ENCODE measurements at regions not wholly inside any gene's neighbourhood (a gene's known extent, or its start where the extent isn't known, plus 50 kb on each side); places are given as distances from the start of the nearest gene placed in this dataset.

GRCh38 chr14:84797326-84797725, 732.6 kb upstream of the FLRT2 start:
- Histone ChIP-seq H3K9ac (ENCODE audit: low read depth, low read length) (no peak overlapping the region), H3K9me3 (replicated peaks; ENCODE audit: low read length) (no peaks in the 10 kb centered on the region), H3K27me3 (ENCODE audit: control insufficient read depth, insufficient read depth, low read length) (no peaks in the 10 kb centered on the region), H3K4me1 (ENCODE audit: control insufficient read depth, insufficient read depth, low read length) (no peaks in the 10 kb centered on the region), H3K4me2 (ENCODE audit: low read length) (no peak overlapping the region), H3K4me3 (ENCODE audit: low read length) (no peak overlapping the region), H3K36me3 (ENCODE audit: insufficient read depth, low read length) (no peaks in the 10 kb centered on the region)

GRCh38 chr14:84804468-84804867, 725.5 kb upstream of the FLRT2 start:
- Histone ChIP-seq H3K4me3 (ENCODE audit: low read length) (no peak overlapping the region), H3K4me1 (ENCODE audit: control insufficient read depth, insufficient read depth, low read length) (peaks cover 5% of the 10 kb centered on the region), H3K36me3 (ENCODE audit: insufficient read depth, low read length) (no peaks in the 10 kb centered on the region), H3K9me3 (replicated peaks; ENCODE audit: low read length) (no peaks in the 10 kb centered on the region), H3K27me3 (ENCODE audit: control insufficient read depth, insufficient read depth, low read length) (no peaks in the 10 kb centered on the region), H3K4me2 (ENCODE audit: low read length) (no peak overlapping the region), H3K9ac (ENCODE audit: low read depth, low read length) (no peak overlapping the region)

- Histone ChIP-seq H3K36me3 (ENCODE audit: insufficient read depth, low read length) (no peaks in the 10 kb centered on the region), H3K9ac (ENCODE audit: low read depth, low read length) (no peak overlapping the region), H3K27me3 (ENCODE audit: control insufficient read depth, insufficient read depth, low read length) (no peaks in the 10 kb centered on the region), H3K4me3 (ENCODE audit: low read length) (no peak overlapping the region), H3K4me1 (ENCODE audit: control insufficient read depth, insufficient read depth, low read length) (peaks cover 5% of the 10 kb centered on the region), H3K4me2 (ENCODE audit: low read length) (no peak overlapping the region), H3K9me3 (replicated peaks; ENCODE audit: low read length) (no peaks in the 10 kb centered on the region)
Measured at GRCh38 chr14:84804895-84805294, 725.0 kb upstream of the FLRT2 start.

- H3K9me3 ChIP-seq (replicated peaks; ENCODE audit: low read length): no peaks in the 10 kb centered on the region
- H3K27me3 ChIP-seq (ENCODE audit: control insufficient read depth, insufficient read depth, low read length): no peaks in the 10 kb centered on the region
- H3K4me2 ChIP-seq (ENCODE audit: low read length): no peak overlapping the region
- no peak overlapping the region for H3K4me3 ChIP-seq (ENCODE audit: low read length)
- H3K36me3 ChIP-seq (ENCODE audit: insufficient read depth, low read length): no peaks in the 10 kb centered on the region
- peaks cover 5% of the 10 kb centered on the region for H3K4me1 ChIP-seq (ENCODE audit: control insufficient read depth, insufficient read depth, low read length)
- H3K9ac ChIP-seq (ENCODE audit: low read depth, low read length): no peak overlapping the region
Measured at GRCh38 chr14:84806181-84806580, 723.8 kb upstream of the FLRT2 start.

- Histone ChIP-seq H3K9me3 (replicated peaks; ENCODE audit: low read length) (no peaks in the 10 kb centered on the region), H3K4me3 (ENCODE audit: low read length) (no peak overlapping the region), H3K36me3 (ENCODE audit: insufficient read depth, low read length) (no peaks in the 10 kb centered on the region), H3K9ac (ENCODE audit: low read depth, low read length) (no peak overlapping the region), H3K4me1 (ENCODE audit: control insufficient read depth, insufficient read depth, low read length) (peaks cover 5% of the 10 kb centered on the region), H3K27me3 (ENCODE audit: control insufficient read depth, insufficient read depth, low read length) (no peaks in the 10 kb centered on the region), H3K4me2 (ENCODE audit: low read length) (no peak overlapping the region)
Measured at GRCh38 chr14:84806622-84807021, 723.3 kb upstream of the FLRT2 start.

GRCh38 chr14:84807673-84808072, 722.3 kb upstream of the FLRT2 start:
- no peaks in the 10 kb centered on the region for H3K9me3 ChIP-seq (replicated peaks; ENCODE audit: low read length)
- no peak overlapping the region for H3K9ac ChIP-seq (ENCODE audit: low read depth, low read length)
- peaks cover 5% of the 10 kb centered on the region for H3K4me1 ChIP-seq (ENCODE audit: control insufficient read depth, insufficient read depth, low read length)
- no peaks in the 10 kb centered on the region for H3K36me3 ChIP-seq (ENCODE audit: insufficient read depth, low read length)
- H3K4me2 ChIP-seq (ENCODE audit: low read length): no peak overlapping the region
- H3K27me3 ChIP-seq (ENCODE audit: control insufficient read depth, insufficient read depth, low read length): no peaks in the 10 kb centered on the region
- H3K4me3 ChIP-seq (ENCODE audit: low read length): no peak overlapping the region

- Histone ChIP-seq H3K9me3 (replicated peaks; ENCODE audit: low read length) (no peaks in the 10 kb centered on the region), H3K9ac (ENCODE audit: low read depth, low read length) (no peak overlapping the region), H3K36me3 (ENCODE audit: insufficient read depth, low read length) (no peaks in the 10 kb centered on the region), H3K4me1 (ENCODE audit: control insufficient read depth, insufficient read depth, low read length) (peaks cover 5% of the 10 kb centered on the region), H3K27me3 (ENCODE audit: control insufficient read depth, insufficient read depth, low read length) (no peaks in the 10 kb centered on the region), H3K4me3 (ENCODE audit: low read length) (no peak overlapping the region), H3K4me2 (ENCODE audit: low read length) (no peak overlapping the region)
Measured at GRCh38 chr14:84809158-84809557, 720.8 kb upstream of the FLRT2 start.

- Histone ChIP-seq H3K4me2 (ENCODE audit: low read length) (no peak overlapping the region), H3K9ac (ENCODE audit: low read depth, low read length) (no peak overlapping the region), H3K4me1 (ENCODE audit: control insufficient read depth, insufficient read depth, low read length) (no peaks in the 10 kb centered on the region), H3K4me3 (ENCODE audit: low read length) (no peak overlapping the region), H3K36me3 (ENCODE audit: insufficient read depth, low read length) (no peaks in the 10 kb centered on the region), H3K9me3 (replicated peaks; ENCODE audit: low read length) (no peaks in the 10 kb centered on the region), H3K27me3 (ENCODE audit: control insufficient read depth, insufficient read depth, low read length) (no peaks in the 10 kb centered on the region)
Measured at GRCh38 chr14:84814391-84814790, 715.6 kb upstream of the FLRT2 start.

GRCh38 chr14:84819528-84819927, 710.4 kb upstream of the FLRT2 start:
- Histone ChIP-seq H3K27me3 (ENCODE audit: control insufficient read depth, insufficient read depth, low read length) (no peaks in the 10 kb centered on the region), H3K9me3 (replicated peaks; ENCODE audit: low read length) (no peaks in the 10 kb centered on the region), H3K4me1 (ENCODE audit: control insufficient read depth, insufficient read depth, low read length) (no peaks in the 10 kb centered on the region), H3K9ac (ENCODE audit: low read depth, low read length) (no peak overlapping the region), H3K36me3 (ENCODE audit: insufficient read depth, low read length) (no peaks in the 10 kb centered on the region), H3K4me3 (ENCODE audit: low read length) (no peak overlapping the region), H3K4me2 (ENCODE audit: low read length) (no peak overlapping the region)

GRCh38 chr14:84825481-84826251, 704.3 kb upstream of the FLRT2 start:
- no peak overlapping the region for H3K9ac ChIP-seq (ENCODE audit: low read depth, low read length)
- H3K9me3 ChIP-seq (replicated peaks; ENCODE audit: low read length): no peaks in the 10 kb centered on the region
- H3K36me3 ChIP-seq (ENCODE audit: insufficient read depth, low read length): no peaks in the 10 kb centered on the region
- H3K4me1 ChIP-seq (ENCODE audit: control insufficient read depth, insufficient read depth, low read length): peaks cover 12% of the 10 kb centered on the region
- no peak overlapping the region for H3K4me3 ChIP-seq (ENCODE audit: low read length)
- no peaks in the 10 kb centered on the region for H3K27me3 ChIP-seq (ENCODE audit: control insufficient read depth, insufficient read depth, low read length)
- H3K4me2 ChIP-seq (ENCODE audit: low read length): no peak overlapping the region

- H3K4me2 ChIP-seq (ENCODE audit: low read length): no peak overlapping the region
- H3K9me3 ChIP-seq (replicated peaks; ENCODE audit: low read length): no peaks in the 10 kb centered on the region
- H3K4me1 ChIP-seq (ENCODE audit: control insufficient read depth, insufficient read depth, low read length): peaks cover 12% of the 10 kb centered on the region
- H3K36me3 ChIP-seq (ENCODE audit: insufficient read depth, low read length): no peaks in the 10 kb centered on the region
- H3K9ac ChIP-seq (ENCODE audit: low read depth, low read length): no peak overlapping the region
- no peaks in the 10 kb centered on the region for H3K27me3 ChIP-seq (ENCODE audit: control insufficient read depth, insufficient read depth, low read length)
- H3K4me3 ChIP-seq (ENCODE audit: low read length): no peak overlapping the region
Measured at GRCh38 chr14:84826294-84826693, 703.6 kb upstream of the FLRT2 start.

- Histone ChIP-seq H3K36me3 (ENCODE audit: insufficient read depth, low read length) (no peaks in the 10 kb centered on the region), H3K4me2 (ENCODE audit: low read length) (no peak overlapping the region), H3K4me1 (ENCODE audit: control insufficient read depth, insufficient read depth, low read length) (no peaks in the 10 kb centered on the region), H3K9me3 (replicated peaks; ENCODE audit: low read length) (no peaks in the 10 kb centered on the region), H3K9ac (ENCODE audit: low read depth, low read length) (no peak overlapping the region), H3K4me3 (ENCODE audit: low read length) (no peak overlapping the region), H3K27me3 (ENCODE audit: control insufficient read depth, insufficient read depth, low read length) (no peaks in the 10 kb centered on the region)
Measured at GRCh38 chr14:84850595-84850994, 679.3 kb upstream of the FLRT2 start.
